Astrocyte of the cerebellum (primary cell): ENCODE measurements at regions not wholly inside any gene's neighbourhood (a gene's known extent, or its start where the extent isn't known, plus 50 kb on each side); places are given as distances from the start of the nearest gene placed in this dataset.

ENCODE experiments used
- DNase-seq: peaks from one replicate; pipeline ENCODE4 v3.0.0-alpha.2; 2011; ENCODE audit warnings: low read depth
- H3K4me3 ChIP-seq: 2 replicates; pipeline ENCODE4 v1.5.1; 2011; ENCODE audit warnings: mild to moderate bottlenecking, low read depth, low read length, moderate library complexity
- CTCF ChIP-seq: IDR thresholded peaks from 2 replicates; pipeline ENCODE4 v1.5.1; 2012; ENCODE audit warnings: low read length, low read depth, moderate library complexity, mild to moderate bottlenecking; ENCODE audit errors: missing control alignments
- in situ Hi-C: cut with HindIII; loops from 2 replicates; pipeline ENCODE4 v1.10.0; 2017; ENCODE audit warnings: low sequenced_read_pairs

DNA sequence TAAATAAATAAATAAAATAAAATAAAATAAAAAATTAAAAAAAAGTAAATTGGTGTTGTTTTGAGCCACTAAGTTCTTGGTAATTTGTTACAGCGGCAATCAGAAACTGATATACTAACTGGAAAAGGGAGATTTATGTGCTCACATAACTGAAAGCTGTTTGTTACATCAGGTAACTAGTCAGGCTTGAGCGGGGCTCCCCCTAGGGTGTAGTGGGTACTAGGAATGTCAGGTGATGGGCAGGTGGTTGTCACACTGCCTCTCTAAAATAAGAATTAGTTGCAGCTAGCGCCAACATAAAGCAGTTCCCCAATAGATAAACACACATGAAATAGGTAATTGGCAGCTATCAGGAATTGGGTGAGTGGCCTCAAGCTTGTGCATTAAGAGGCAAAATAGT is 1336.9 kb downstream of the XPNPEP1 start:
- H3K4me3 ChIP-seq: no peak overlapping the region
- in situ Hi-C loops: no loop called here
- TF ChIP-seq CTCF: no peak
- no peak for DNase-seq

GRCh38 chr10:108583877-108584276 is 1339.4 kb downstream of the XPNPEP1 start:
- DNase-seq: no peak
- in situ Hi-C loops: no loop called here
- H3K4me3 ChIP-seq: no peak overlapping the region
- no peak for TF ChIP-seq CTCF

GRCh38 chr10:108582888-108583287 is 1340.4 kb downstream of the XPNPEP1 start:
- TF ChIP-seq CTCF: no peak
- in situ Hi-C loops: no loop called here
- H3K4me3 ChIP-seq: no peak overlapping the region
- no peak for DNase-seq

- peak; percentile 15 for DNase-seq
- in situ Hi-C loops: no loop called here
- no peak for TF ChIP-seq CTCF
- no peak overlapping the region for H3K4me3 ChIP-seq
Measured at GRCh38 chr10:108582387-108582786, 1340.9 kb downstream of the XPNPEP1 start.

GRCh38 chr10:108578258-108578657 is 1345.1 kb downstream of the XPNPEP1 start:
- DNase-seq: no peak
- TF ChIP-seq CTCF: no peak
- H3K4me3 ChIP-seq: no peak overlapping the region
- in situ Hi-C loops: no loop called here

GRCh38 chr10:108574233-108574632 is 1349.1 kb downstream of the XPNPEP1 start:
- in situ Hi-C loops: no loop called here
- no peak for DNase-seq
- no peak overlapping the region for H3K4me3 ChIP-seq
- no peak for TF ChIP-seq CTCF

GRCh38 chr10:108568824-108569223 is 1354.5 kb downstream of the XPNPEP1 start:
- no peak overlapping the region for H3K4me3 ChIP-seq
- no peak for TF ChIP-seq CTCF
- no peak for DNase-seq
- in situ Hi-C loops: no loop called here
